HEK293 (cell line): ENCODE measurements at regions not wholly inside any gene's neighbourhood (a gene's known extent, or its start where the extent isn't known, plus 50 kb on each side); places are given as distances from the start of the nearest gene placed in this dataset.

Experiments used
- CTCF ChIA-PET: fragments of 350-600 bp; formaldehyde crosslinking; extraction: SDS; loops from one replicate; lab custom pipeline; 2021; ENCODE audit warnings: antibody characterized with exemption; lab: Yijun Ruan, JAX
- POLR2A ChIA-PET: fragments of 300-600 bp; formaldehyde crosslinking; extraction: SDS; loops from one replicate; lab custom pipeline; 2020; ENCODE audit warnings: antibody characterized with exemption, inconsistent platforms; lab: Yijun Ruan, JAX
- H3K27ac ChIP-seq: fragments of 200-500 bp; sonication (Bioruptor generic); 2 replicates; pipeline ENCODE4 v1.5.1; 2014; ENCODE audit warnings: low read depth, low read length, control low read depth, inconsistent platforms; ENCODE audit errors: extremely low read depth
- H3K36me3 ChIP-seq, 2 experiments: fragments of 200-500 bp in 1 of 2; sonication (Bioruptor generic) in 1 of 2; 1 replicate in 1 of 2; 2 replicates in 1 of 2; pipeline ENCODE4 v1.5.1; 2014 to 2017; ENCODE audit warnings: inconsistent platforms in 2 of 2, low read length in 2 of 2; ENCODE audit not compliant: control insufficient read depth in 2 of 2, insufficient read depth in 1 of 2
- H3K4me1 ChIP-seq: fragments of 200-500 bp; sonication (Bioruptor generic); 2 replicates; pipeline ENCODE4 v1.5.1; 2014; ENCODE audit warnings: mild to moderate bottlenecking, low read length, inconsistent platforms; ENCODE audit not compliant: control insufficient read depth, insufficient read depth
- H3K4me3 ChIP-seq: 2 replicates; pipeline ENCODE4 v1.5.1; 2011; ENCODE audit warnings: low read depth, mild to moderate bottlenecking, control low read depth, low read length, moderate library complexity
- H3K9me3 ChIP-seq: fragments of 200-500 bp; sonication (Bioruptor generic); 2 replicates; pipeline ENCODE4 v1.5.1; 2014; ENCODE audit warnings: low read depth, low read length, inconsistent platforms; ENCODE audit not compliant: control insufficient read depth, insufficient read depth
- HOXA7 ChIP-seq: sonication (generic); formaldehyde crosslinking; IDR thresholded peaks from 2 replicates; pipeline ENCODE4 v1.8.1; 2022; ENCODE audit warnings: missing genetic modification reagents, borderline replicate concordance
- HOXD13 ChIP-seq: sonication (generic); formaldehyde crosslinking; IDR thresholded peaks from 2 replicates; pipeline ENCODE4 v1.8.0; 2022; ENCODE audit warnings: missing genetic modification reagents, borderline replicate concordance
- KLF7 ChIP-seq: fragments of 450-650 bp; formaldehyde crosslinking; IDR thresholded peaks from 2 replicates; pipeline ENCODE4 v1.5.1; 2016; ENCODE audit warnings: missing biosample characterization, missing genetic modification characterization, borderline replicate concordance
- MEIS1 ChIP-seq: sonication (generic); formaldehyde crosslinking; IDR thresholded peaks from 2 replicates; pipeline ENCODE4 v1.8.1; 2022; ENCODE audit warnings: missing genetic modification reagents, mild to moderate bottlenecking, borderline replicate concordance
- OVOL3 ChIP-seq: fragments of 450-650 bp; formaldehyde crosslinking; IDR thresholded peaks from 2 replicates; pipeline ENCODE4 v1.5.1; 2016; ENCODE audit warnings: missing biosample characterization, missing genetic modification characterization
- REPIN1 ChIP-seq: fragments of 450-650 bp; formaldehyde crosslinking; IDR thresholded peaks from 2 replicates; pipeline ENCODE4 v1.5.1; 2017; ENCODE audit warnings: missing biosample characterization, missing genetic modification characterization, low read depth
- SCRT2 ChIP-seq: fragments of 450-650 bp; formaldehyde crosslinking; IDR thresholded peaks from 2 replicates; pipeline ENCODE4 v1.5.1; 2016; ENCODE audit warnings: missing biosample characterization, missing genetic modification characterization
- YY2 ChIP-seq: fragments of 450-650 bp; formaldehyde crosslinking; IDR thresholded peaks from 2 replicates; pipeline ENCODE4 v1.5.1; 2016; ENCODE audit warnings: missing biosample characterization, missing genetic modification characterization
- ZBTB7A ChIP-seq: fragments of 450-650 bp; formaldehyde crosslinking; IDR thresholded peaks from 2 replicates; pipeline ENCODE4 v1.5.1; 2016; ENCODE audit warnings: low read depth, missing biosample characterization, missing genetic modification characterization
- ZNF169 ChIP-seq: fragments of 450-650 bp; formaldehyde crosslinking; IDR thresholded peaks from 2 replicates; pipeline ENCODE4 v1.5.1; 2016; ENCODE audit warnings: missing biosample characterization, missing genetic modification characterization
- ZNF274 ChIP-seq, 2 experiments: fragments of 200-500 bp in 1 of 2; fragments of 450-650 bp in 1 of 2; sonication (Bioruptor generic) in 1 of 2; formaldehyde crosslinking in 1 of 2; IDR thresholded peaks; 2 replicates each; pipeline versions ENCODE4 v1.5.1 to v1.6.1; 2014 to 2016; ENCODE audit warnings: borderline replicate concordance in 1 of 2, inconsistent platforms in 1 of 2, low read length in 1 of 2, missing biosample characterization in 1 of 2, missing genetic modification characterization in 1 of 2
- ZNF292 ChIP-seq: fragments of 450-650 bp; formaldehyde crosslinking; IDR thresholded peaks from 2 replicates; pipeline ENCODE4 v1.5.1; 2016; ENCODE audit warnings: low read depth, missing biosample characterization, missing genetic modification characterization, borderline replicate concordance
- ZNF341 ChIP-seq: fragments of 450-650 bp; formaldehyde crosslinking; IDR thresholded peaks from 2 replicates; pipeline ENCODE4; 2016; ENCODE audit warnings: low read depth, missing biosample characterization, missing genetic modification characterization
- ZNF654 ChIP-seq: fragments of 450-650 bp; formaldehyde crosslinking; IDR thresholded peaks from 2 replicates; pipeline ENCODE4 v1.5.1; 2016; ENCODE audit warnings: low read depth, missing biosample characterization, missing genetic modification characterization
- ZNF701 ChIP-seq: fragments of 450-650 bp; formaldehyde crosslinking; IDR thresholded peaks from 2 replicates; pipeline ENCODE4 v1.5.1; 2016; ENCODE audit warnings: missing biosample characterization, missing genetic modification characterization
- ZNF707 ChIP-seq: fragments of 450-650 bp; formaldehyde crosslinking; IDR thresholded peaks from 2 replicates; pipeline ENCODE4 v1.5.1; 2016; ENCODE audit warnings: missing biosample characterization, missing genetic modification characterization
- ZNF76 ChIP-seq: fragments of 450-650 bp; formaldehyde crosslinking; IDR thresholded peaks from 2 replicates; pipeline ENCODE4; 2016; ENCODE audit warnings: low read depth, missing biosample characterization, missing genetic modification characterization, borderline replicate concordance
- ZNF837 ChIP-seq: fragments of 450-650 bp; formaldehyde crosslinking; IDR thresholded peaks from 2 replicates; pipeline ENCODE4 v1.5.1; 2016; ENCODE audit warnings: missing biosample characterization, missing genetic modification characterization
- TF ChIP-seq, protein P1 (sequence below): fragments of 450-650 bp; formaldehyde crosslinking; IDR thresholded peaks from 2 replicates; pipeline ENCODE4 v1.5.1; 2016; ENCODE audit warnings: missing biosample characterization, missing genetic modification characterization
- TF ChIP-seq, protein P2 (sequence below): fragments of 450-650 bp; formaldehyde crosslinking; IDR thresholded peaks from 2 replicates; pipeline ENCODE4 v1.5.1; 2016; ENCODE audit warnings: missing biosample characterization, missing genetic modification characterization
- TF ChIP-seq, protein P3 (sequence below): fragments of 450-650 bp; formaldehyde crosslinking; IDR thresholded peaks from 2 replicates; pipeline ENCODE4; 2016; ENCODE audit warnings: missing biosample characterization, missing genetic modification characterization
- TF ChIP-seq, protein P4 (sequence below): fragments of 450-650 bp; formaldehyde crosslinking; optimal IDR thresholded peaks from 2 replicates; pipeline ENCODE3; 2016; ENCODE audit warnings: missing biosample characterization, mild to moderate bottlenecking, missing genetic modification characterization

DNA sequence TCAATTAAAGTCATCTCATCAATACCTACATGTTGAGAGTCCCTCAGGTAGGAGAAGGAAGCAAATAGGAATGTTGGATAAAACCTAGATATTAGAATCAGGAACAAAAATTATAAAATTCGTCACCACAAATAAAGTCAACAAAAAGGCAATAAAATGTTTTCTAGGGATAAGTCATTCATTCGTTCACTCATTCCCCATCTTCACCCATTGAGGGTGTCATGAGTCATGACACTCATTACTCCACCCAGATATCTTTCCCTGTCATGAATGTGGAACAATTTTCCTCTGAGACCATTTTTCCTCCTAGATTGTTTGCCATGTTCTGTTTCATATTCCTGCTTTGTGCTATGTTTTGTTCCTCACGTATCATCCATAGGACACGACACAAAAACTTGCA, 50.9 kb upstream of the OLIG3 start:
- Histone ChIP-seq H3K4me1 (peaks cover 3% of the 10 kb centered on the region; the same call in 1 of the 2 replicates), H3K9me3 (no peaks in the 10 kb centered on the region), H3K36me3 (no peaks in the 10 kb centered on the region), H3K4me3 (no peak overlapping the region), H3K27ac (no peak overlapping the region)
- POLR2A ChIA-PET, result no interaction called here
- TF ChIP-seq, protein P1, sequence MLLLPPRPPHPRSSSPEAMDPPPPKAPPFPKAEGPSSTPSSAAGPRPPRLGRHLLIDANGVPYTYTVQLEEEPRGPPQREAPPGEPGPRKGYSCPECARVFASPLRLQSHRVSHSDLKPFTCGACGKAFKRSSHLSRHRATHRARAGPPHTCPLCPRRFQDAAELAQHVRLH (tag by site-specific recombination), result no peak
- no peak for TF ChIP-seq YY2 (tag by site-specific recombination)
- no peak for TF ChIP-seq ZNF76 (tag by site-specific recombination)
- no peak for TF ChIP-seq ZNF707 (tag by site-specific recombination)
- TF ChIP-seq, protein P2, sequence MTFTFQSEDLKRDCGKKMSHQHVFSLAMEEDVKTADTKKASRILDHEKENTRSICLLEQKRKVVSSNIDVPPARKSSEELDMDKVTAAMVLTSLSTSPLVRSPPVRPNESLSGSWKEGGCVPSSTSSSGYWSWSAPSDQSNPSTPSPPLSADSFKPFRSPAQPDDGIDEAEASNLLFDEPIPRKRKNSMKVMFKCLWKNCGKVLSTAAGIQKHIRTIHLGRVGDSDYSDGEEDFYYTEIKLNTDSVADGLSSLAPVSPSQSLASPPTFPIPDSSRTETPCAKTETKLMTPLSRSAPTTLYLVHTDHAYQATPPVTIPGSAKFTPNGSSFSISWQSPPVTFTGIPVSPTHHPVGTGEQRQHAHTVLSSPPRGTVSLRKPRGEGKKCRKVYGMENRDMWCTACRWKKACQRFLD (tag by site-specific recombination), result no peak
- TF ChIP-seq ZNF837 (tag by site-specific recombination), result no peak
- TF ChIP-seq, protein P3, sequence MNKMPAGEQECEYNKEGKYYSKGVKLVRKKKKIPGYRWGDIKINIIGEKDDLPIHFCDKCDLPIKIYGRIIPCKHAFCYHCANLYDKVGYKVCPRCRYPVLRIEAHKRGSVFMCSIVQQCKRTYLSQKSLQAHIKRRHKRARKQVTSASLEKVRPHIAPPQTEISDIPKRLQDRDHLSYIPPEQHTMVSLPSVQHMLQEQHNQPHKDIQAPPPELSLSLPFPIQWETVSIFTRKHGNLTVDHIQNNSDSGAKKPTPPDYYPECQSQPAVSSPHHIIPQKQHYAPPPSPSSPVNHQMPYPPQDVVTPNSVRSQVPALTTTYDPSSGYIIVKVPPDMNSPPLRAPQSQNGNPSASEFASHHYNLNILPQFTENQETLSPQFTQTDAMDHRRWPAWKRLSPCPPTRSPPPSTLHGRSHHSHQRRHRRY (tag by site-specific recombination), result no peak
- TF ChIP-seq ZBTB7A (tag by site-specific recombination), result no peak
- CTCF ChIA-PET, result no interaction called here

DNA sequence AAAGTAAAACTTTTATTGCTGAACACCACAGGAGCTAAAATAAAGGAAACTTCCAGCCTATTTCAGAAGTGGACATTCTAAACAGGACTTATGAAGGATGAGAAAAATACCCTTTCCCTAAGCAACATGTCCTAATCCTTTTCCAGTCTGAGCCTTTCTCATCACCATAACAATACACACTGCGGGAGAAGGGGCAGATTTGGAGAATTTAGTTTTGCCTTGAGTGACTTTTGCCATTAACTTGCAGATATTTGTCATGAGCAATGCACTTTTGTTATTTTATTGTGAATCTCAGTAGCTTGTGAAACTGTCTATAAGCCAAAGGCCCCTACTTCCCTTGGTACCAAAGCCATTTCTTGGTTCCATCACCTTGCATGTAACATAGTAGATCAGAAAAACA, 53.0 kb upstream of the OLIG3 start:
- Histone ChIP-seq H3K9me3 (no peaks in the 10 kb centered on the region), H3K27ac (no peak overlapping the region), H3K4me1 (peaks cover 3% of the 10 kb centered on the region; the same call in 1 of the 2 replicates), H3K4me3 (no peak overlapping the region), H3K36me3 (no peaks in the 10 kb centered on the region)
- ChIA-PET POLR2A (no interaction called here), CTCF (interaction anchor here (0.6 kb wide), 1 partner anchor 998 kb away, joined by 3 read pairs; no protein-coding TSS in a partner anchor)
- TF ChIP-seq HOXA7 (no peak), ZNF341 (tag by site-specific recombination) (no peak), ZNF292 (no peak), SCRT2 (tag by site-specific recombination) (no peak), HOXD13 (CRISPR knock-in tag) (no peak), ZNF654 (tag by site-specific recombination) (no peak), KLF7 (tag by site-specific recombination) (no peak), ZNF169 (tag by site-specific recombination) (no peak), ZNF274 (IDR thresholded peaks at IDR 0.05; ENCODE audit: low read length) (no peak), ZNF274 (tag by site-specific recombination; IDR thresholded peaks at IDR 0.05; ENCODE audit: borderline replicate concordance) (no peak), MEIS1 (CRISPR knock-in tag) (no peak), REPIN1 (tag by site-specific recombination) (no peak), ZNF701 (no peak), OVOL3 (tag by site-specific recombination) (no peak)
- TF ChIP-seq, protein P4, sequence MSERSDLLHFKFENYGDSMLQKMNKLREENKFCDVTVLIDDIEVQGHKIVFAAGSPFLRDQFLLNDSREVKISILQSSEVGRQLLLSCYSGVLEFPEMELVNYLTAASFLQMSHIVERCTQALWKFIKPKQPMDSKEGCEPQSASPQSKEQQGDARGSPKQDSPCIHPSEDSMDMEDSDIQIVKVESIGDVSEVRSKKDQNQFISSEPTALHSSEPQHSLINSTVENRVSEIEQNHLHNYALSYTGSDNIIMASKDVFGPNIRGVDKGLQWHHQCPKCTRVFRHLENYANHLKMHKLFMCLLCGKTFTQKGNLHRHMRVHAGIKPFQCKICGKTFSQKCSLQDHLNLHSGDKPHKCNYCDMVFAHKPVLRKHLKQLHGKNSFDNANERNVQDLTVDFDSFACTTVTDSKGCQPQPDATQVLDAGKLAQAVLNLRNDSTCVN (tag by site-specific recombination), result no peak
- TF ChIP-seq, protein P2 (tag by site-specific recombination), result no peak
